ENCODE measurements at regions not wholly inside any gene's neighbourhood (a gene's known extent, or its start where the extent isn't known, plus 50 kb on each side); places are given as distances from the start of the nearest gene placed in this dataset.

DNA sequence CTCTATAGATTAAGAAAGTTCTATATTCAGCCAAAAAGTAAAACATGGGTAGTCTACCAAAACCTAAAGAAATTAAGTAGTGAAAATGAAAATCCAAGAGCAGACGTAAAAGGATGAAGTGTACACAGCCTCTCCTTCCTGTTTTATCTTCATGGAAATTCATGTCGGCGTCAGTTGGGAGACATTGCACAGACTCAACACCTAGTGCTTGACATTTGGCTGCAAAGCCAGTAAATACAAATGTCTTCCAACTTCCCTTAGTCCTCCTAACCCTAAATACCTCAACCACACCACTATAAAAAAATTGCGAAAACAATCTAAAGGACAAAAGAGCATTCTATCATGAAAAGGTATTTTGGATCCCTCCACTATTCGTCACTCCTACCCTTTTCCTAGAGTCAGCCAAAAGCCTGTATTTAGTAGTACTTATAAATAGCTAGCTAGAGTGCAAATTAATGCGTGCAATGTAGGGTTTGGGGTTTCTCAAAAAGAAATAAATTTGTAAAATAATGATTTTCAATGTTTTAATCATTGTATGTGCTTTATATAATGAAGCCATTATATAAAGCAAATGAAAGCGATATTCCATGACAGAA is 56.4 kb upstream of the TRPC4 start:
- ATAC-seq, result no peak
- H3K27me3 Mint-ChIP-seq (ENCODE audit: low read depth in 2 of 2), result no peaks in the 10 kb centered on the region
- H3K4me1 ChIP-seq (ENCODE audit: control insufficient read depth, insufficient read depth, low read length), result no peaks in the 10 kb centered on the region
- no peaks in the 10 kb centered on the region for H3K36me3 Mint-ChIP-seq
- no peak overlapping the region for H3K4me3 Mint-ChIP-seq
- H3K27ac ChIP-seq (ENCODE audit: low read length), result no peak overlapping the region
- H3K27ac Mint-ChIP-seq, result no peak overlapping the region
- H3K27me3 ChIP-seq (ENCODE audit: control insufficient read depth, insufficient read depth, low read length), result no peaks in the 10 kb centered on the region
- intact Hi-C loops (cut with micrococcal nuclease), result no loop called here
- TF ChIP-seq, protein P1, sequence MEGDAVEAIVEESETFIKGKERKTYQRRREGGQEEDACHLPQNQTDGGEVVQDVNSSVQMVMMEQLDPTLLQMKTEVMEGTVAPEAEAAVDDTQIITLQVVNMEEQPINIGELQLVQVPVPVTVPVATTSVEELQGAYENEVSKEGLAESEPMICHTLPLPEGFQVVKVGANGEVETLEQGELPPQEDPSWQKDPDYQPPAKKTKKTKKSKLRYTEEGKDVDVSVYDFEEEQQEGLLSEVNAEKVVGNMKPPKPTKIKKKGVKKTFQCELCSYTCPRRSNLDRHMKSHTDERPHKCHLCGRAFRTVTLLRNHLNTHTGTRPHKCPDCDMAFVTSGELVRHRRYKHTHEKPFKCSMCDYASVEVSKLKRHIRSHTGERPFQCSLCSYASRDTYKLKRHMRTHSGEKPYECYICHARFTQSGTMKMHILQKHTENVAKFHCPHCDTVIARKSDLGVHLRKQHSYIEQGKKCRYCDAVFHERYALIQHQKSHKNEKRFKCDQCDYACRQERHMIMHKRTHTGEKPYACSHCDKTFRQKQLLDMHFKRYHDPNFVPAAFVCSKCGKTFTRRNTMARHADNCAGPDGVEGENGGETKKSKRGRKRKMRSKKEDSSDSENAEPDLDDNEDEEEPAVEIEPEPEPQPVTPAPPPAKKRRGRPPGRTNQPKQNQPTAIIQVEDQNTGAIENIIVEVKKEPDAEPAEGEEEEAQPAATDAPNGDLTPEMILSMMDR (IDR thresholded peaks at IDR 0.05), result no peak
- no peaks in the 10 kb centered on the region for H3K4me1 Mint-ChIP-seq
- no peaks in the 10 kb centered on the region for H3K9me3 ChIP-seq (ENCODE audit: control insufficient read depth, insufficient read depth, low read length)
- DNase-seq, result no peak
- WGBS (ENCODE audit: insufficient coverage), result 92% methylated on average over 6 of the region's 7 CpGs
- H3K36me3 ChIP-seq (ENCODE audit: control insufficient read depth, insufficient read depth, low read length), result no peaks in the 10 kb centered on the region
- no peak overlapping the region for H3K4me3 ChIP-seq (ENCODE audit: low read length)
- H3K9me3 Mint-ChIP-seq, result no peaks in the 10 kb centered on the region

DNA sequence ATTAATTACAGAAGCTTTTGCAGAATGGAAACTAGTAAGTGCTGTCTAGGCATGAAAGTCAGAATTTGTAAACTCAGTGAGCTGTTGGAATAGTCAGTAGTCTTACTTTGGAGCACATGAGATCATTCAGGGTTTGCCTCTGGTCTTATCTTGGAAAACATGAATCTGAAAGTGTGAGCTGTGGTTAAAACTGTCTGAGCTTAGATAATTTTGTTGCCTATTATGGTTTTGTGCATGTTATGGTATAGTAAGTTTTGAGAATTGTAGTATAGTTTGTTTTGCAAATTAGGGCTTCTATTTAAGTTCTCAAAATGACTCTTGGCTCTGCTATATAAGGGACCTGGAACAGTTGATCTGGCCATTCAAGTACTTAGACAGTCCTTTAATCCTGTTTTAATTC is 53.7 kb upstream of the TRPC4 start:
- no peaks in the 10 kb centered on the region for H3K9me3 ChIP-seq (ENCODE audit: control insufficient read depth, insufficient read depth, low read length)
- TF ChIP-seq, protein P1 (IDR thresholded peaks at IDR 0.05), result no peak
- no peaks in the 10 kb centered on the region for H3K36me3 ChIP-seq (ENCODE audit: control insufficient read depth, insufficient read depth, low read length)
- H3K36me3 Mint-ChIP-seq, result no peaks in the 10 kb centered on the region
- intact Hi-C loops (cut with micrococcal nuclease), result no loop called here
- H3K9me3 Mint-ChIP-seq, result peaks cover 2 to 4% of the 10 kb centered on the region in 2 donors
- H3K27me3 Mint-ChIP-seq (ENCODE audit: low read depth in 2 of 2), result no peaks in the 10 kb centered on the region
- no peaks in the 10 kb centered on the region for H3K4me1 ChIP-seq (ENCODE audit: control insufficient read depth, insufficient read depth, low read length)
- no peaks in the 10 kb centered on the region for H3K27me3 ChIP-seq (ENCODE audit: control insufficient read depth, insufficient read depth, low read length)
- H3K27ac Mint-ChIP-seq, result no peak overlapping the region
- DNase-seq, result no peak
- no peak for ATAC-seq
- no peak overlapping the region for H3K4me3 Mint-ChIP-seq
- H3K4me3 ChIP-seq (ENCODE audit: low read length), result no peak overlapping the region
- H3K4me1 Mint-ChIP-seq, result no peaks in the 10 kb centered on the region
- no peak overlapping the region for H3K27ac ChIP-seq (ENCODE audit: low read length)

DNA sequence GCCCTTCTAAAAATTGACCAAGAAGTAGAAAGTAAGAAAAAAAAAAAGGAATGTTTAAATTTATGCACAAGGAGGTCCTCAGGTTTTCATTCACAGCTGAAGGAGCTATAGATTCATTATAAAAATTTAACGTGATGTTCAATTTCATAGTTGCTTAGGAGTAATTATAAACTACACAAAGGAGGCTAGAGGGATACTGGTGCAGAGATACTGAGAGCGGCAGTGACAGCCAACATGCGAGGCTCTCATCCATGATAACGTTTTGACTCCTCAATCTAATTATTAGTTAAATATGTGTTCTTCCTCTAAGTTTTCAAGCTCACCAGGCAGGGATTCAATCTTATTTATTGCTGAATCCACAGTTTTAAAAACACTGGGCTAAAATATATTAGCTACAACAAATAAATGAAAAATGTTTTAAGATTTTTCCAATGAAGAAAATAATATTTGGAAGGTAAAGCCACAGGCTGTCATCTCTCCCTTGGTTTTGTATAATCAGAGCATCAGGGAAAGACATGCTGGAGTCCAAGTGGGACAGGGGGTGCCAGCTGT is 49.8 kb upstream of the TRPC4 start:
- Mint-ChIP-seq H3K27ac (no peak overlapping the region), H3K9me3 (peaks cover 3 to 11% of the 10 kb centered on the region in 2 donors), H3K4me1 (no peaks in the 10 kb centered on the region), H3K4me3 (no peak overlapping the region), H3K27me3 (ENCODE audit: low read depth in 2 of 2) (no peaks in the 10 kb centered on the region), H3K36me3 (no peaks in the 10 kb centered on the region)
- Histone ChIP-seq H3K4me1 (ENCODE audit: control insufficient read depth, insufficient read depth, low read length) (no peaks in the 10 kb centered on the region), H3K9me3 (ENCODE audit: control insufficient read depth, insufficient read depth, low read length) (no peaks in the 10 kb centered on the region), H3K36me3 (ENCODE audit: control insufficient read depth, insufficient read depth, low read length) (no peaks in the 10 kb centered on the region), H3K27ac (ENCODE audit: low read length) (no peak overlapping the region), H3K4me3 (ENCODE audit: low read length) (no peak overlapping the region), H3K27me3 (ENCODE audit: control insufficient read depth, insufficient read depth, low read length) (no peaks in the 10 kb centered on the region)
- DNase-seq (no peak), ATAC-seq (no peak)
- WGBS (ENCODE audit: insufficient coverage), result 88% methylated on average over 2 of the region's 4 CpGs
- intact Hi-C loops (cut with micrococcal nuclease), result no loop called here
- TF ChIP-seq, protein P1 (IDR thresholded peaks at IDR 0.05), result no peak
